Fibroblast of lung (primary cell): ENCODE measurements at regions not wholly inside any gene's neighbourhood (a gene's known extent, or its start where the extent isn't known, plus 50 kb on each side); places are given as distances from the start of the nearest gene placed in this dataset.

Source experiments
- DNase-seq, 2 donors: peaks; one replicate each; pipeline versions ENCODE4 v3.0.0 to v3.0.0-alpha.2; 2010; ENCODE audit warnings: low read depth in 2 of 2
- H2AFZ ChIP-seq: 2 replicates; pipeline ENCODE4 v1.5.1; 2012; ENCODE audit warnings: low read length, control low read depth, inconsistent platforms
- H3K27ac ChIP-seq: 2 replicates; pipeline ENCODE4 v1.5.1; 2011; ENCODE audit warnings: low read length, control low read depth; ENCODE audit not compliant: insufficient read depth
- H3K27me3 ChIP-seq: 2 replicates; pipeline ENCODE4 v1.5.1; 2011; ENCODE audit warnings: mild to moderate bottlenecking, low read length; ENCODE audit not compliant: control insufficient read depth, insufficient read depth
- H3K36me3 ChIP-seq: 2 replicates; pipeline ENCODE4 v1.5.1; 2011; ENCODE audit warnings: low read length; ENCODE audit not compliant: control insufficient read depth, insufficient read depth
- H3K4me1 ChIP-seq: 2 replicates; pipeline ENCODE4 v1.5.1; 2011; ENCODE audit warnings: low read length; ENCODE audit not compliant: control insufficient read depth, insufficient read depth; ENCODE audit errors: extremely low read depth
- H3K4me2 ChIP-seq: 2 replicates; pipeline ENCODE4 v1.5.1; 2011; ENCODE audit warnings: low read length, control low read depth; ENCODE audit not compliant: insufficient read depth; ENCODE audit errors: extremely low read depth
- H3K4me3 ChIP-seq, 4 experiments: fragments of 200-600 bp in 1 of 4; sonication (generic) in 1 of 4; replicated peaks in 1 of 4; 2 replicates each; pipeline ENCODE4 v1.5.1; 2011 to 2016; ENCODE audit warnings: low read length in 4 of 4, low read depth in 3 of 4, mild to moderate bottlenecking in 3 of 4, control low read depth in 2 of 4, inconsistent platforms in 1 of 4, mixed read lengths in 1 of 4; ENCODE audit not compliant: insufficient read depth in 1 of 4; ENCODE audit errors: control extremely low read depth in 1 of 4
- H3K79me2 ChIP-seq: 2 replicates; pipeline ENCODE4 v1.5.1; 2012; ENCODE audit warnings: mild to moderate bottlenecking, low read length, inconsistent platforms; ENCODE audit not compliant: control insufficient read depth, insufficient read depth
- H3K9ac ChIP-seq: 2 replicates; pipeline ENCODE4 v1.5.1; 2011; ENCODE audit warnings: mild to moderate bottlenecking, low read length, control low read depth; ENCODE audit not compliant: insufficient read depth
- H3K9me3 ChIP-seq: 2 replicates; pipeline ENCODE4 v1.5.1; 2012; ENCODE audit warnings: low read depth, low read length; ENCODE audit not compliant: control insufficient read depth, insufficient read depth
- H4K20me1 ChIP-seq: 2 replicates; pipeline ENCODE4 v1.5.1; 2011; ENCODE audit warnings: low read length; ENCODE audit not compliant: control insufficient read depth, insufficient read depth; ENCODE audit errors: extremely low read depth
- EZH2 ChIP-seq: IDR thresholded peaks from 2 replicates; pipeline ENCODE4 v1.5.1; 2012; ENCODE audit warnings: low read length, control low read depth, mild to moderate bottlenecking; ENCODE audit errors: missing control alignments
- TF ChIP-seq, protein P1 (sequence below), 2 donors: IDR thresholded peaks in 1 of 2; conservative IDR thresholded peaks in 1 of 2; 1 replicate in 1 of 2; 2 replicates in 1 of 2; pipeline ENCODE4 v1.5.1; 2011 to 2012; ENCODE audit warnings: low read length in 2 of 2, control low read depth in 1 of 2, inconsistent platforms in 1 of 2, low read depth in 1 of 2, mild to moderate bottlenecking in 1 of 2

DNA sequence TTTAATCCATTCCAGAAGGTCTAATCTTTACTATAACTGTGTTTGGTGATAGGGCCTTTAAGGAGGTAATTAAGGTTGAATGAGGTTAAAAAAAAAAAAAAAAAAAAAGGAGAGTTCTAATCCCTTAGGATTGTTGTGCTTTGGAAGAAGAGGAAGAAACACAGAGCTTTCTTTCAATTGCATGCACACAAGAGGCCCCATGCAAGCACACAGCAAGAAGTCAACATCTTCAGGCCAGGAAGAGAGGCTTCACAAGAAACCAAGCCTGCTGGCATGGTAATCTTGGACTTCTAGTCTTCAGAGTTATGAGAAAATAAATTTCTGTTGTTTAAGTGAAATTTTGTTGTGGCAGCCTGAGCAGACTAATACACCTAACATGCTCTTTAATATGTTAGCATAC lies 118.6 kb downstream of the NAA11 start:
- no peak overlapping the region for H3K27ac ChIP-seq
- H3K36me3 ChIP-seq: no peaks in the 10 kb centered on the region
- no peaks in the 10 kb centered on the region for H3K27me3 ChIP-seq
- H4K20me1 ChIP-seq: no peaks in the 10 kb centered on the region
- no peaks in the 10 kb centered on the region for H3K9me3 ChIP-seq
- TF ChIP-seq, protein P1, sequence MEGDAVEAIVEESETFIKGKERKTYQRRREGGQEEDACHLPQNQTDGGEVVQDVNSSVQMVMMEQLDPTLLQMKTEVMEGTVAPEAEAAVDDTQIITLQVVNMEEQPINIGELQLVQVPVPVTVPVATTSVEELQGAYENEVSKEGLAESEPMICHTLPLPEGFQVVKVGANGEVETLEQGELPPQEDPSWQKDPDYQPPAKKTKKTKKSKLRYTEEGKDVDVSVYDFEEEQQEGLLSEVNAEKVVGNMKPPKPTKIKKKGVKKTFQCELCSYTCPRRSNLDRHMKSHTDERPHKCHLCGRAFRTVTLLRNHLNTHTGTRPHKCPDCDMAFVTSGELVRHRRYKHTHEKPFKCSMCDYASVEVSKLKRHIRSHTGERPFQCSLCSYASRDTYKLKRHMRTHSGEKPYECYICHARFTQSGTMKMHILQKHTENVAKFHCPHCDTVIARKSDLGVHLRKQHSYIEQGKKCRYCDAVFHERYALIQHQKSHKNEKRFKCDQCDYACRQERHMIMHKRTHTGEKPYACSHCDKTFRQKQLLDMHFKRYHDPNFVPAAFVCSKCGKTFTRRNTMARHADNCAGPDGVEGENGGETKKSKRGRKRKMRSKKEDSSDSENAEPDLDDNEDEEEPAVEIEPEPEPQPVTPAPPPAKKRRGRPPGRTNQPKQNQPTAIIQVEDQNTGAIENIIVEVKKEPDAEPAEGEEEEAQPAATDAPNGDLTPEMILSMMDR (conservative IDR thresholded peaks at IDR 0.05 in 1 of 2, IDR thresholded peaks at IDR 0.05 in 1 of 2; ENCODE audit: low read depth in 1 of 2, low read length in 2 of 2): no peak
- TF ChIP-seq EZH2: no peak
- no peaks in the 10 kb centered on the region for H3K4me1 ChIP-seq
- H2AFZ ChIP-seq: no peak overlapping the region
- no peak for DNase-seq
- no peak overlapping the region for H3K9ac ChIP-seq
- no peak overlapping the region for H3K4me2 ChIP-seq
- no peak overlapping the region for H3K4me3 ChIP-seq
- H3K79me2 ChIP-seq: no peaks in the 10 kb centered on the region

DNA sequence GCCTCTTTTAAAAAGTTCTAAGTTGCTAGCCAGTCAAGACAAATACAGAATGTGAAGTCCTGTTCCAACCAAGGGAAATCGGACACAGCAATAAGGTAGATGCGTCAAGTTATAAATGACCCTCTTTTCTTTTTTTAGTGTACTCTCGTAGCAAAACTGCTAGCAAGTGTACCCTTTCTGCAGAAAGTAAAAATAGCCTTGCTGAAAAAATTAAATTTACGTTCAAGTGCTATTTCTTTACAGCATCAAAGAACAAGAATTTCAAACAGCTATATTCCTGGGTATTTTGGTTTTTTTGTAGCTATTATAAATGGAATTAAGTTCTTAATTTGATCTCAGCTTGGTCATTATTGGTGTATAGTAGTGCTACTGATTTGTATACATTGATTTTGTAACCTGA lies 119.2 kb downstream of the NAA11 start:
- H3K9me3 ChIP-seq: no peaks in the 10 kb centered on the region
- no peak overlapping the region for H3K27ac ChIP-seq
- H3K4me1 ChIP-seq: no peaks in the 10 kb centered on the region
- no peaks in the 10 kb centered on the region for H4K20me1 ChIP-seq
- no peaks in the 10 kb centered on the region for H3K27me3 ChIP-seq
- H3K9ac ChIP-seq: no peak overlapping the region
- H3K4me3 ChIP-seq: no peak overlapping the region
- TF ChIP-seq, protein P1 (conservative IDR thresholded peaks at IDR 0.05 in 1 of 2, IDR thresholded peaks at IDR 0.05 in 1 of 2; ENCODE audit: low read depth in 1 of 2, low read length in 2 of 2): no peak
- no peaks in the 10 kb centered on the region for H3K79me2 ChIP-seq
- no peak overlapping the region for H2AFZ ChIP-seq
- H3K36me3 ChIP-seq: no peaks in the 10 kb centered on the region
- no peak overlapping the region for H3K4me2 ChIP-seq
- DNase-seq: no peak

DNA sequence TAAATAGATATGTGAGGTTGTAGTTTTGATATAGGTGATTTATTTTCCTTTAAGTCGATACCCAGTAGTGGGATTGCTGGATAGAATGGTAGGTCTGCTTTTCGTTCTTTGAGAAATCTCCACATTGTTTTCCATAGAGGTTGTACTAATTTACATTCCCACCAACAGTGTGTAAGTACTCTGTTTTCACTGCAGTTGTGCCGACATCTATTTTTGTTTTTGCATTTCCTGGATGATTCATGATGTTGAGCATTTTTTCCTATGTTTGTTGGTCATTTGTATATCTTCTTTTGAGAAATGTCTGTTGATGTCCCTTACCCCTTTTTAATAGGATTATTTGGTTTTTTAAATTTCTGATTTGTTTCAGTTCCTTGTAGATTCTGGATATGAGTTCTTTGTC lies 120.7 kb downstream of the NAA11 start:
- Histone ChIP-seq H3K4me1 (no peaks in the 10 kb centered on the region), H3K9ac (no peak overlapping the region), H3K4me3 (no peak overlapping the region), H2AFZ (no peak overlapping the region), H3K9me3 (no peaks in the 10 kb centered on the region), H3K36me3 (no peaks in the 10 kb centered on the region), H4K20me1 (no peaks in the 10 kb centered on the region), H3K27me3 (no peaks in the 10 kb centered on the region), H3K4me2 (no peak overlapping the region), H3K79me2 (no peaks in the 10 kb centered on the region), H3K27ac (no peak overlapping the region)
- no peak for TF ChIP-seq EZH2
- TF ChIP-seq, protein P1 (conservative IDR thresholded peaks at IDR 0.05 in 1 of 2, IDR thresholded peaks at IDR 0.05 in 1 of 2; ENCODE audit: low read depth in 1 of 2, low read length in 2 of 2): no peak
- DNase-seq: no peak
